ENCODE measurements at regions not wholly inside any gene's neighbourhood (a gene's known extent, or its start where the extent isn't known, plus 50 kb on each side); places are given as distances from the start of the nearest gene placed in this dataset.

DNA sequence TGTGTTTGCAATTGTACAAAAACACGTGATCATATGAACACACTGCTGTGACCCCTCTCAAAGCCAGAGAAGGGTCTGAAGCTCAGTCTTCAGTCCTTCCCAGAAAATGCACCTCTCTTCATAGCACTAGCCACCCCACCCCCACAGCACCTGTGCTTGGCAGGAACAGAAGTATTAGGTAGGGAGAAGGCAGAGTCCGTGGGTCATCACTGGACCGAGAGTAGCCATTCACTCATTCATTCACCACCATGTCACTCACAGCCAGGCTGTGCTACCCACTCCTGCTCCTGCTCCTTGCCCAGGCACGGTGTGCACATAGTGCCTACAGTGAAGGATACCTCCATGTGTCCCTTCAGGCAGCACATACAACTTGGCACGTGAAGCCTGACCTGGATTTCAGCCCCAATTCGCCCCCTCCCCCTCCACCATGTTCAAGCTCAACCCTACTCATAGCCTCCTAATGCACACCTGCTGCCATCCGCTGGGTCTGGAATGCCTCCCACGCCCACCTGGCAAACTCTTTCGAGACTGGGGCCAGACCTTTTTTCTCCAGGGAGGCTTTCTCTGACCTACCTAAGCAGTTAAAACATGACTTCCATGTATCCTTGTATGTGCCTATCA, 81.9 kb upstream of the GALNT2 start:
- intact Hi-C loops (cut with DNase I): no loop called here
- H3K27ac ChIP-seq (ENCODE audit: low read depth in 2 of 2, low read length in 2 of 2): no peak overlapping the region
- no peaks in the 10 kb centered on the region for H3K9me3 ChIP-seq (ENCODE audit: control insufficient read depth in 2 of 3, insufficient read depth in 1 of 3, low read length in 3 of 3)
- H3K27me3 ChIP-seq (ENCODE audit: control insufficient read depth, insufficient read depth, low read length): no peaks in the 10 kb centered on the region
- no peaks in the 10 kb centered on the region for H3K4me1 ChIP-seq (ENCODE audit: control insufficient read depth in 2 of 3, insufficient read depth in 2 of 3, low read depth in 1 of 3, low read length in 3 of 3)
- no peaks in the 10 kb centered on the region for H3K36me3 ChIP-seq (ENCODE audit: control insufficient read depth in 2 of 3, insufficient read depth in 3 of 3, low read length in 3 of 3)
- no peak overlapping the region for H3K4me3 ChIP-seq (ENCODE audit: low read length in 3 of 3)
- FAIRE-seq (no peak), DNase-seq (no peak)
- H3K9ac ChIP-seq (ENCODE audit: low read length in 3 of 3): no peak overlapping the region
- TF ChIP-seq, protein P1, sequence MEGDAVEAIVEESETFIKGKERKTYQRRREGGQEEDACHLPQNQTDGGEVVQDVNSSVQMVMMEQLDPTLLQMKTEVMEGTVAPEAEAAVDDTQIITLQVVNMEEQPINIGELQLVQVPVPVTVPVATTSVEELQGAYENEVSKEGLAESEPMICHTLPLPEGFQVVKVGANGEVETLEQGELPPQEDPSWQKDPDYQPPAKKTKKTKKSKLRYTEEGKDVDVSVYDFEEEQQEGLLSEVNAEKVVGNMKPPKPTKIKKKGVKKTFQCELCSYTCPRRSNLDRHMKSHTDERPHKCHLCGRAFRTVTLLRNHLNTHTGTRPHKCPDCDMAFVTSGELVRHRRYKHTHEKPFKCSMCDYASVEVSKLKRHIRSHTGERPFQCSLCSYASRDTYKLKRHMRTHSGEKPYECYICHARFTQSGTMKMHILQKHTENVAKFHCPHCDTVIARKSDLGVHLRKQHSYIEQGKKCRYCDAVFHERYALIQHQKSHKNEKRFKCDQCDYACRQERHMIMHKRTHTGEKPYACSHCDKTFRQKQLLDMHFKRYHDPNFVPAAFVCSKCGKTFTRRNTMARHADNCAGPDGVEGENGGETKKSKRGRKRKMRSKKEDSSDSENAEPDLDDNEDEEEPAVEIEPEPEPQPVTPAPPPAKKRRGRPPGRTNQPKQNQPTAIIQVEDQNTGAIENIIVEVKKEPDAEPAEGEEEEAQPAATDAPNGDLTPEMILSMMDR (IDR thresholded peaks at IDR 0.05; ENCODE audit: borderline replicate concordance, extremely low read depth, insufficient read depth): no peak

DNA sequence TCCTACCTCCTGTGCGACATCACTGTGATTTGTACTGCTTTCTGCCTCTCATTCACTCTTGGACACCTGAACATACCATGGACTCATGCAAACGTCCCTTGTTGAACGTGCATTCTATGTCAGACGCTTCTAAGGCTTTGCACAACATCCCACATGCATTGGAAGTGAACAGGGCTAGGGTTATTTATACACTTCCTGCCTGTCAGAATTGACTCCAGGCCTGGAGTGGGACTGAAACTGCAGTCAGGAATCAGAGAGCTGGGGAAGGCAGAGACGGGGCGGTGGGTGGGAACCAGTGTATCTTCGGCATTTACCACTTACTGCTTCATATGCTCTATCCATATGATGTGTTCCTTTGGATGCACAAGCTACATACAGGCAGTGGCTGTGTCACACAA, 81.4 kb upstream of the GALNT2 start:
- Histone ChIP-seq H3K36me3 (ENCODE audit: control insufficient read depth in 2 of 3, insufficient read depth in 3 of 3, low read length in 3 of 3) (no peaks in the 10 kb centered on the region), H3K27me3 (ENCODE audit: control insufficient read depth, insufficient read depth, low read length) (no peaks in the 10 kb centered on the region), H3K27ac (ENCODE audit: low read depth in 2 of 2, low read length in 2 of 2) (no peak overlapping the region), H3K9me3 (ENCODE audit: control insufficient read depth in 2 of 3, insufficient read depth in 1 of 3, low read length in 3 of 3) (no peaks in the 10 kb centered on the region), H3K4me3 (ENCODE audit: low read length in 3 of 3) (no peak overlapping the region), H3K4me1 (ENCODE audit: control insufficient read depth in 2 of 3, insufficient read depth in 2 of 3, low read depth in 1 of 3, low read length in 3 of 3) (no peaks in the 10 kb centered on the region), H3K9ac (ENCODE audit: low read length in 3 of 3) (no peak overlapping the region)
- TF ChIP-seq, protein P1 (IDR thresholded peaks at IDR 0.05; ENCODE audit: borderline replicate concordance, extremely low read depth, insufficient read depth): no peak
- DNase-seq (no peak), FAIRE-seq (no peak)
- intact Hi-C loops (cut with DNase I): no loop called here

DNA sequence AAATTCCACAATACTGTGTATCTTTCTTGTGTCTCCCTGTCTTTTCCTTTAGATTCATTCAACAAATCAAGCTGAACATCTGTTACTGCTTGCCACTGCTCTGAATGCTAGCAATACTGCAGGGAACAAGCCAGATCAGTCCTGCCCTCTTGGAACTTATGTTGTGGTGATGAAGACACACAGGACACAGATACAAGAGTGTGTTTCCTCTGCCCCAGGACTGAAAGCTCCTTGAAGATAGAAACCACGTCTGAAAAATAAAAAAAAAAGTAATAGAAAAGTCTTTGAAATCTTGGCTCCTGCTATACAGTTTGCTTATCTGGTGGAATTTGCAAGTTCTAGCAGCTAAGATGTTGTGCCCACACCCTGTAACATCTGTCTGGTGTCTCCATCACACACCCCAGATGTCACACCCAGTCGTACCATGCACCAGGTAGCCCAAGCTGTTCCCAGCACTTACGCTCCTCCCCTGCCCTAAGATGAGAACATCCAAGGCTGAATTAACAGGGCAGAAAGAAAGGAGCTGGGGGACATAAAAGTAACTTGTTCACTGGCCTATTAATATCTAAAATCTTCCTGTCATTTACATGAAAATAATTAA, 80.2 kb upstream of the GALNT2 start:
- Histone ChIP-seq H3K4me3 (ENCODE audit: low read length in 3 of 3) (no peak overlapping the region), H3K27me3 (ENCODE audit: control insufficient read depth, insufficient read depth, low read length) (no peaks in the 10 kb centered on the region), H3K9ac (ENCODE audit: low read length in 3 of 3) (no peak overlapping the region), H3K36me3 (ENCODE audit: control insufficient read depth in 2 of 3, insufficient read depth in 3 of 3, low read length in 3 of 3) (no peaks in the 10 kb centered on the region), H3K27ac (ENCODE audit: low read depth in 2 of 2, low read length in 2 of 2) (no peak overlapping the region), H3K9me3 (ENCODE audit: control insufficient read depth in 2 of 3, insufficient read depth in 1 of 3, low read length in 3 of 3) (no peaks in the 10 kb centered on the region), H3K4me1 (ENCODE audit: control insufficient read depth in 2 of 3, insufficient read depth in 2 of 3, low read depth in 1 of 3, low read length in 3 of 3) (no peaks in the 10 kb centered on the region)
- no peak for FAIRE-seq
- intact Hi-C loops (cut with DNase I): no loop called here
- DNase-seq: no peak
- TF ChIP-seq, protein P1 (IDR thresholded peaks at IDR 0.05; ENCODE audit: borderline replicate concordance, extremely low read depth, insufficient read depth): no peak
